ENCODE measurements at regions not wholly inside any gene's neighbourhood (a gene's known extent, or its start where the extent isn't known, plus 50 kb on each side); places are given as distances from the start of the nearest gene placed in this dataset.

- H3K27me3 Mint-ChIP-seq (ENCODE audit: unreplicated experiment) = no peaks in the 10 kb centered on the region
- no peaks in the 10 kb centered on the region for H3K36me3 Mint-ChIP-seq (ENCODE audit: insufficient read depth, unreplicated experiment)
- CTCF ChIA-PET = no interaction called here
- no peak for TF ChIP-seq CTCF (IDR thresholded peaks at IDR 0.05; ENCODE audit: unreplicated experiment)
- intact Hi-C loops (cut with micrococcal nuclease; ENCODE audit: unreplicated experiment) = no loop called here
- no peak overlapping the region for H3K4me3 Mint-ChIP-seq (ENCODE audit: low read depth, unreplicated experiment)
- H3K4me1 Mint-ChIP-seq (ENCODE audit: low read depth, unreplicated experiment) = peaks cover 8% of the 10 kb centered on the region
- H3K27ac Mint-ChIP-seq (ENCODE audit: unreplicated experiment) = no peak overlapping the region
- no TSS peak for BruUV-seq (replicated peaks)
- DNase-seq = no peak
- peaks cover 7% of the 10 kb centered on the region for H3K9me3 Mint-ChIP-seq (ENCODE audit: low read depth, unreplicated experiment)
These were observed 163.9 kb upstream of the STXBP5 start for GRCh38 chr6:147040121-147040910.

- DNase-seq = no peak
- CTCF ChIA-PET = no interaction called here
- intact Hi-C loops (cut with micrococcal nuclease; ENCODE audit: unreplicated experiment) = no loop called here
- H3K9me3 Mint-ChIP-seq (ENCODE audit: low read depth, unreplicated experiment) = peaks cover 7% of the 10 kb centered on the region
- H3K27ac Mint-ChIP-seq (ENCODE audit: unreplicated experiment) = no peak overlapping the region
- H3K36me3 Mint-ChIP-seq (ENCODE audit: insufficient read depth, unreplicated experiment) = no peaks in the 10 kb centered on the region
- no TSS peak for BruUV-seq (replicated peaks)
- no peak for TF ChIP-seq CTCF (IDR thresholded peaks at IDR 0.05; ENCODE audit: unreplicated experiment)
- H3K4me1 Mint-ChIP-seq (ENCODE audit: low read depth, unreplicated experiment) = peaks cover 8% of the 10 kb centered on the region
- no peaks in the 10 kb centered on the region for H3K27me3 Mint-ChIP-seq (ENCODE audit: unreplicated experiment)
- H3K4me3 Mint-ChIP-seq (ENCODE audit: low read depth, unreplicated experiment) = no peak overlapping the region
These were observed 161.5 kb upstream of the STXBP5 start for GRCh38 chr6:147042679-147043078.

GRCh38 chr6:147043994-147044477 lies 160.2 kb upstream of the STXBP5 start:
- no TSS peak for BruUV-seq (replicated peaks)
- Mint-ChIP-seq H3K9me3 (ENCODE audit: low read depth, unreplicated experiment) (peaks cover 7% of the 10 kb centered on the region), H3K27me3 (ENCODE audit: unreplicated experiment) (no peaks in the 10 kb centered on the region), H3K4me1 (ENCODE audit: low read depth, unreplicated experiment) (peaks cover 8% of the 10 kb centered on the region), H3K27ac (ENCODE audit: unreplicated experiment) (no peak overlapping the region), H3K4me3 (ENCODE audit: low read depth, unreplicated experiment) (no peak overlapping the region), H3K36me3 (ENCODE audit: insufficient read depth, unreplicated experiment) (no peaks in the 10 kb centered on the region)
- intact Hi-C loops (cut with micrococcal nuclease; ENCODE audit: unreplicated experiment) = no loop called here
- no peak for TF ChIP-seq CTCF (IDR thresholded peaks at IDR 0.05; ENCODE audit: unreplicated experiment)
- DNase-seq = no peak
- CTCF ChIA-PET = no interaction called here

- intact Hi-C loops (cut with micrococcal nuclease; ENCODE audit: unreplicated experiment) = no loop called here
- CTCF ChIA-PET = no interaction called here
- BruUV-seq (replicated peaks) = no TSS peak
- H3K4me3 Mint-ChIP-seq (ENCODE audit: low read depth, unreplicated experiment) = no peak overlapping the region
- H3K9me3 Mint-ChIP-seq (ENCODE audit: low read depth, unreplicated experiment) = peaks cover 9% of the 10 kb centered on the region
- DNase-seq = no peak
- no peaks in the 10 kb centered on the region for H3K4me1 Mint-ChIP-seq (ENCODE audit: low read depth, unreplicated experiment)
- H3K36me3 Mint-ChIP-seq (ENCODE audit: insufficient read depth, unreplicated experiment) = no peaks in the 10 kb centered on the region
- no peak overlapping the region for H3K27ac Mint-ChIP-seq (ENCODE audit: unreplicated experiment)
- no peak for TF ChIP-seq CTCF (IDR thresholded peaks at IDR 0.05; ENCODE audit: unreplicated experiment)
- H3K27me3 Mint-ChIP-seq (ENCODE audit: unreplicated experiment) = no peaks in the 10 kb centered on the region
These were observed 157.9 kb upstream of the STXBP5 start for GRCh38 chr6:147046141-147046877.
